Lower leg skin (tissue), 3 donors: ENCODE measurements at regions not wholly inside any gene's neighbourhood (a gene's known extent, or its start where the extent isn't known, plus 50 kb on each side); places are given as distances from the start of the nearest gene placed in this dataset.

ENCODE experiments used
- POLR2A ChIP-seq, 2 donors: fragments of 450-650 bp; IDR thresholded peaks; one replicate each; pipeline ENCODE4 v1.6.1; 2016 to 2017; ENCODE audit warnings: antibody characterized with exemption in 2 of 2, mild to moderate bottlenecking in 1 of 2, moderate library complexity in 1 of 2
- TF ChIP-seq, protein P1 (sequence below), 3 donors: fragments of 450-650 bp; IDR thresholded peaks; one replicate each; pipeline ENCODE4 v1.5.1; 2016; ENCODE audit warnings: antibody characterized with exemption in 3 of 3, mild to moderate bottlenecking in 3 of 3, moderate library complexity in 2 of 3

GRCh38 chr13:110811771-110812120 lies 98.2 kb downstream of the ING1 start:
- TF ChIP-seq POLR2A (IDR thresholded peaks at IDR 0.05): no peak
- TF ChIP-seq, protein P1, sequence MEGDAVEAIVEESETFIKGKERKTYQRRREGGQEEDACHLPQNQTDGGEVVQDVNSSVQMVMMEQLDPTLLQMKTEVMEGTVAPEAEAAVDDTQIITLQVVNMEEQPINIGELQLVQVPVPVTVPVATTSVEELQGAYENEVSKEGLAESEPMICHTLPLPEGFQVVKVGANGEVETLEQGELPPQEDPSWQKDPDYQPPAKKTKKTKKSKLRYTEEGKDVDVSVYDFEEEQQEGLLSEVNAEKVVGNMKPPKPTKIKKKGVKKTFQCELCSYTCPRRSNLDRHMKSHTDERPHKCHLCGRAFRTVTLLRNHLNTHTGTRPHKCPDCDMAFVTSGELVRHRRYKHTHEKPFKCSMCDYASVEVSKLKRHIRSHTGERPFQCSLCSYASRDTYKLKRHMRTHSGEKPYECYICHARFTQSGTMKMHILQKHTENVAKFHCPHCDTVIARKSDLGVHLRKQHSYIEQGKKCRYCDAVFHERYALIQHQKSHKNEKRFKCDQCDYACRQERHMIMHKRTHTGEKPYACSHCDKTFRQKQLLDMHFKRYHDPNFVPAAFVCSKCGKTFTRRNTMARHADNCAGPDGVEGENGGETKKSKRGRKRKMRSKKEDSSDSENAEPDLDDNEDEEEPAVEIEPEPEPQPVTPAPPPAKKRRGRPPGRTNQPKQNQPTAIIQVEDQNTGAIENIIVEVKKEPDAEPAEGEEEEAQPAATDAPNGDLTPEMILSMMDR (IDR thresholded peaks at IDR 0.05): no peak
